ENCODE measurements at regions not wholly inside any gene's neighbourhood (a gene's known extent, or its start where the extent isn't known, plus 50 kb on each side); places are given as distances from the start of the nearest gene placed in this dataset.

DNA sequence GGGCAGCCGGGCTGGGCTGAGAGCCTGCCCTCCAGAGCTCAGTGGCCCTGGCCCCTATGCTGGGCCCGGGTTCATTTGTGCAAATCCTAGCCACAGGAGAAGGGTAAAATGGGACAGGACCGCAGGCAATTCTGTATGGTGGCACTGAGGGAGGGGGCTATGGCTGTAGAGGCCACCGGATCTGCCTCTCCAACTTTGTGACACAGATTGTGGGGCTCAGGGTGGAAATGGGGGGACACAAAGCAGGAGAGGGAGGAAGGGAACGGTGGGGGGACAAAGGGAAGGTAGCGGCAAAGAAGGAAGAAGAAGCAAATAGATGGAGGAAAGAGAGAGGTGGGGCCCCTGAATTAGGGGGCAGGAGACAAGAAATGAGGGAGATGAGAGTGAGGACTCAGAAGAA lies 201.1 kb downstream of the SMAD2 start:
- TF ChIP-seq, protein P1, sequence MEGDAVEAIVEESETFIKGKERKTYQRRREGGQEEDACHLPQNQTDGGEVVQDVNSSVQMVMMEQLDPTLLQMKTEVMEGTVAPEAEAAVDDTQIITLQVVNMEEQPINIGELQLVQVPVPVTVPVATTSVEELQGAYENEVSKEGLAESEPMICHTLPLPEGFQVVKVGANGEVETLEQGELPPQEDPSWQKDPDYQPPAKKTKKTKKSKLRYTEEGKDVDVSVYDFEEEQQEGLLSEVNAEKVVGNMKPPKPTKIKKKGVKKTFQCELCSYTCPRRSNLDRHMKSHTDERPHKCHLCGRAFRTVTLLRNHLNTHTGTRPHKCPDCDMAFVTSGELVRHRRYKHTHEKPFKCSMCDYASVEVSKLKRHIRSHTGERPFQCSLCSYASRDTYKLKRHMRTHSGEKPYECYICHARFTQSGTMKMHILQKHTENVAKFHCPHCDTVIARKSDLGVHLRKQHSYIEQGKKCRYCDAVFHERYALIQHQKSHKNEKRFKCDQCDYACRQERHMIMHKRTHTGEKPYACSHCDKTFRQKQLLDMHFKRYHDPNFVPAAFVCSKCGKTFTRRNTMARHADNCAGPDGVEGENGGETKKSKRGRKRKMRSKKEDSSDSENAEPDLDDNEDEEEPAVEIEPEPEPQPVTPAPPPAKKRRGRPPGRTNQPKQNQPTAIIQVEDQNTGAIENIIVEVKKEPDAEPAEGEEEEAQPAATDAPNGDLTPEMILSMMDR (conservative IDR thresholded peaks at IDR 0.05; ENCODE audit: low read depth, low read length): no peak
- DNase-seq (ENCODE audit: low read depth): no peak
- H3K4me3 ChIP-seq (ENCODE audit: low read depth, low read length): no peak overlapping the region

DNA sequence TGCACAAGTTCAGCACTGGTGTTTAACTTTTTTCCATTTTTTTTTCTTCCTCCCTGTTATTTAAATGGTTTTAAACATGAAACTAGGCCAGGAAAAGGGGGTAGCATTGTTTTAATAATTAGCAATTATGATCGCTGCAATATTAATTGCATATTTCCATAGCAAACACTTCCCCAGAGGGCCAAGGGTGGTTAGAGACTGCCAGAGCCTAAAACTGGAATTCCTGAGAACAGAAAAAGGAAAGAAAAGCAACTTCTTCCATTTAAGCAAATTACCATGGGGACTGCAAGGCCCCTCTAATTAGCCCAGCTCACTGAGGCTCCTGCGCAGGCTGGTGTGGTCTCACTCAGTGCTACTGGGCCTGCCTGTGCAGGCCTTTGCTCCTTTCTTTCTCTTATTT lies 201.5 kb downstream of the SMAD2 start:
- DNase-seq (ENCODE audit: low read depth): no peak
- no peak overlapping the region for H3K4me3 ChIP-seq (ENCODE audit: low read depth, low read length)
- TF ChIP-seq, protein P1 (conservative IDR thresholded peaks at IDR 0.05; ENCODE audit: low read depth, low read length): no peak

- TF ChIP-seq, protein P1 (conservative IDR thresholded peaks at IDR 0.05; ENCODE audit: low read depth, low read length): no peak
- DNase-seq (ENCODE audit: low read depth): no peak
- H3K4me3 ChIP-seq (ENCODE audit: low read depth, low read length): no peak overlapping the region
Observed at GRCh38 chr18:47727409-47727808, 203.1 kb downstream of the SMAD2 start.

GRCh38 chr18:47726550-47726949 lies 203.9 kb downstream of the SMAD2 start:
- TF ChIP-seq, protein P1 (conservative IDR thresholded peaks at IDR 0.05; ENCODE audit: low read depth, low read length): no peak
- no peak overlapping the region for H3K4me3 ChIP-seq (ENCODE audit: low read depth, low read length)
- no peak for DNase-seq (ENCODE audit: low read depth)

- H3K4me3 ChIP-seq (ENCODE audit: low read depth, low read length): no peak overlapping the region
- TF ChIP-seq, protein P1 (conservative IDR thresholded peaks at IDR 0.05; ENCODE audit: low read depth, low read length): no peak
- no peak for DNase-seq (ENCODE audit: low read depth)
Observed at GRCh38 chr18:47725656-47726055, 204.8 kb downstream of the SMAD2 start.

- TF ChIP-seq, protein P1 (conservative IDR thresholded peaks at IDR 0.05; ENCODE audit: low read depth, low read length): no peak
- no peak for DNase-seq (ENCODE audit: low read depth)
- H3K4me3 ChIP-seq (ENCODE audit: low read depth, low read length): no peak overlapping the region
Observed at GRCh38 chr18:47724186-47724975, 206.1 kb downstream of the SMAD2 start.

GRCh38 chr18:47721876-47722275 lies 208.6 kb downstream of the SMAD2 start:
- no peak overlapping the region for H3K4me3 ChIP-seq (ENCODE audit: low read depth, low read length)
- TF ChIP-seq, protein P1 (conservative IDR thresholded peaks at IDR 0.05; ENCODE audit: low read depth, low read length): no peak
- no peak for DNase-seq (ENCODE audit: low read depth)
